ENCODE measurements at regions not wholly inside any gene's neighbourhood (a gene's known extent, or its start where the extent isn't known, plus 50 kb on each side); places are given as distances from the start of the nearest gene placed in this dataset.

DNA sequence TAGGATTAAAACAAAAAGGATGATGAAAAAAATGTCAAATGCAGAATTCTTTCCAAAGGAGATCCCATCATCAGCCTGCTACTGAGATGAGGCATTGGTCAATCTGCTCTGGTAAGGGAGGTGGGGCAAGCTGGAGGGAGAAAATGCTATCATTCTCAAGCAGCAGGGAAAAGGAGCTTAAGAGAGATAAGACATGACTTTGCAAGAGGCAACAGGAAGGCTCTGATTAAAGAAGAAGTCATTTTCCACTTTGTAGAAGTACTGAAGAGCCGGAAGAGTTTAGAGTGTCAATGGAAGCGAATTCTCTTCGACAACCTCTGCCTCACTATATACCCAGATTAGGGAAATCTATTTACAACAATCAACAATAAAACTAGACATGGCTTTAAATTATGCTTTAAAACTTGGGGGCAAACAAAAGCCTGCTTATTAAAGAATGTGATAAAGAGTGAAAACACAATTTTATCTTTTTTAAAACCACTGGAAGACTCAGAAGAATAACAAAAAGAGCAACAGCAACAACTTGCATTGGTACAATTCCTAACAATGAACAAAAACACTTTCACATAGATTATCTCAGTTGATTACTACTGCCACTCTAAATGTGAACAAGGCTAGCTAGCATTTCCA is 81.8 kb upstream of the NANOGP8 start (continued):
- TF ChIP-seq, protein P1, sequence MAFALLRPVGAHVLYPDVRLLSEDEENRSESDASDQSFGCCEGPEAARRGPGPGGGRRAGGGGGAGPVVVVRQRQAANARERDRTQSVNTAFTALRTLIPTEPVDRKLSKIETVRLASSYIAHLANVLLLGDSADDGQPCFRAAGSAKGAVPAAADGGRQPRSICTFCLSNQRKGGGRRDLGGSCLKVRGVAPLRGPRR (CRISPR knock-in tag; IDR thresholded peaks at IDR 0.05): no peak
- TF ChIP-seq, protein P2, sequence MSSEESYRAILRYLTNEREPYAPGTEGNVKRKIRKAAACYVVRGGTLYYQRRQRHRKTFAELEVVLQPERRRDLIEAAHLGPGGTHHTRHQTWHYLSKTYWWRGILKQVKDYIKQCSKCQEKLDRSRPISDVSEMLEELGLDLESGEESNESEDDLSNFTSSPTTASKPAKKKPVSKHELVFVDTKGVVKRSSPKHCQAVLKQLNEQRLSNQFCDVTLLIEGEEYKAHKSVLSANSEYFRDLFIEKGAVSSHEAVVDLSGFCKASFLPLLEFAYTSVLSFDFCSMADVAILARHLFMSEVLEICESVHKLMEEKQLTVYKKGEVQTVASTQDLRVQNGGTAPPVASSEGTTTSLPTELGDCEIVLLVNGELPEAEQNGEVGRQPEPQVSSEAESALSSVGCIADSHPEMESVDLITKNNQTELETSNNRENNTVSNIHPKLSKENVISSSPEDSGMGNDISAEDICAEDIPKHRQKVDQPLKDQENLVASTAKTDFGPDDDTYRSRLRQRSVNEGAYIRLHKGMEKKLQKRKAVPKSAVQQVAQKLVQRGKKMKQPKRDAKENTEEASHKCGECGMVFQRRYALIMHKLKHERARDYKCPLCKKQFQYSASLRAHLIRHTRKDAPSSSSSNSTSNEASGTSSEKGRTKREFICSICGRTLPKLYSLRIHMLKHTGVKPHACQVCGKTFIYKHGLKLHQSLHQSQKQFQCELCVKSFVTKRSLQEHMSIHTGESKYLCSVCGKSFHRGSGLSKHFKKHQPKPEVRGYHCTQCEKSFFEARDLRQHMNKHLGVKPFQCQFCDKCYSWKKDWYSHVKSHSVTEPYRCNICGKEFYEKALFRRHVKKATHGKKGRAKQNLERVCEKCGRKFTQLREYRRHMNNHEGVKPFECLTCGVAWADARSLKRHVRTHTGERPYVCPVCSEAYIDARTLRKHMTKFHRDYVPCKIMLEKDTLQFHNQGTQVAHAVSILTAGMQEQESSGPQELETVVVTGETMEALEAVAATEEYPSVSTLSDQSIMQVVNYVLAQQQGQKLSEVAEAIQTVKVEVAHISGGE (CRISPR knock-in tag; IDR thresholded peaks at IDR 0.05): peak in 1 of 3 experiments; percentile 59; a peak in 1 of 6 replicates
- TF ChIP-seq MECOM (CRISPR knock-in tag; IDR thresholded peaks at IDR 0.05) (peak; percentile 39; the same call in 1 of the 2 replicates), ZNF717 (CRISPR knock-in tag; IDR thresholded peaks at IDR 0.05) (no peak), RB1 (IDR thresholded peaks at IDR 0.05; ENCODE audit: low read depth) (no peak), POLR2AphosphoS5 (IDR thresholded peaks at IDR 0.05; ENCODE audit: control insufficient read depth, insufficient read depth, low read depth, low read length) (peak; percentile 97), POLR2H (tag; IDR thresholded peaks at IDR 0.05; ENCODE audit: low read depth) (no peak), TEAD1 (CRISPR knock-in tag; IDR thresholded peaks at IDR 0.05) (peak in 1 of 2 experiments; percentile 71; a peak in 2 of 4 replicates), GABPA (tag; conservative IDR thresholded peaks at IDR 0.05; ENCODE audit: low read depth) (peak; percentile 44), PTRF (tag; IDR thresholded peaks at IDR 0.05) (no peak), NR4A1 (CRISPR knock-in tag; IDR thresholded peaks at IDR 0.05) (no peak), NR4A1 (tag; IDR thresholded peaks at IDR 0.05) (no peak), RNF2 (IDR thresholded peaks at IDR 0.05) (peak; percentile 76; the same call in 1 of the 2 replicates), NFE2 (IDR thresholded peaks at IDR 0.05; ENCODE audit: low read depth) (peak; percentile 94), ZNF184 (CRISPR knock-in tag; IDR thresholded peaks at IDR 0.05) (no peak), KHSRP (IDR thresholded peaks at IDR 0.05) (peak; percentile 44; the same call in 1 of the 2 replicates), ZEB2 (IDR thresholded peaks at IDR 0.05) (no peak)
- TF ChIP-seq, protein P3, sequence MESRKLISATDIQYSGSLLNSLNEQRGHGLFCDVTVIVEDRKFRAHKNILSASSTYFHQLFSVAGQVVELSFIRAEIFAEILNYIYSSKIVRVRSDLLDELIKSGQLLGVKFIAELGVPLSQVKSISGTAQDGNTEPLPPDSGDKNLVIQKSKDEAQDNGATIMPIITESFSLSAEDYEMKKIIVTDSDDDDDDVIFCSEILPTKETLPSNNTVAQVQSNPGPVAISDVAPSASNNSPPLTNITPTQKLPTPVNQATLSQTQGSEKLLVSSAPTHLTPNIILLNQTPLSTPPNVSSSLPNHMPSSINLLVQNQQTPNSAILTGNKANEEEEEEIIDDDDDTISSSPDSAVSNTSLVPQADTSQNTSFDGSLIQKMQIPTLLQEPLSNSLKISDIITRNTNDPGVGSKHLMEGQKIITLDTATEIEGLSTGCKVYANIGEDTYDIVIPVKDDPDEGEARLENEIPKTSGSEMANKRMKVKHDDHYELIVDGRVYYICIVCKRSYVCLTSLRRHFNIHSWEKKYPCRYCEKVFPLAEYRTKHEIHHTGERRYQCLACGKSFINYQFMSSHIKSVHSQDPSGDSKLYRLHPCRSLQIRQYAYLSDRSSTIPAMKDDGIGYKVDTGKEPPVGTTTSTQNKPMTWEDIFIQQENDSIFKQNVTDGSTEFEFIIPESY (CRISPR knock-in tag; IDR thresholded peaks at IDR 0.05): no peak
- TF ChIP-seq, protein P4, sequence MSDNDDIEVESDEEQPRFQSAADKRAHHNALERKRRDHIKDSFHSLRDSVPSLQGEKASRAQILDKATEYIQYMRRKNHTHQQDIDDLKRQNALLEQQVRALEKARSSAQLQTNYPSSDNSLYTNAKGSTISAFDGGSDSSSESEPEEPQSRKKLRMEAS (CRISPR knock-in tag; IDR thresholded peaks at IDR 0.05): no peak
- TF ChIP-seq, protein P5, sequence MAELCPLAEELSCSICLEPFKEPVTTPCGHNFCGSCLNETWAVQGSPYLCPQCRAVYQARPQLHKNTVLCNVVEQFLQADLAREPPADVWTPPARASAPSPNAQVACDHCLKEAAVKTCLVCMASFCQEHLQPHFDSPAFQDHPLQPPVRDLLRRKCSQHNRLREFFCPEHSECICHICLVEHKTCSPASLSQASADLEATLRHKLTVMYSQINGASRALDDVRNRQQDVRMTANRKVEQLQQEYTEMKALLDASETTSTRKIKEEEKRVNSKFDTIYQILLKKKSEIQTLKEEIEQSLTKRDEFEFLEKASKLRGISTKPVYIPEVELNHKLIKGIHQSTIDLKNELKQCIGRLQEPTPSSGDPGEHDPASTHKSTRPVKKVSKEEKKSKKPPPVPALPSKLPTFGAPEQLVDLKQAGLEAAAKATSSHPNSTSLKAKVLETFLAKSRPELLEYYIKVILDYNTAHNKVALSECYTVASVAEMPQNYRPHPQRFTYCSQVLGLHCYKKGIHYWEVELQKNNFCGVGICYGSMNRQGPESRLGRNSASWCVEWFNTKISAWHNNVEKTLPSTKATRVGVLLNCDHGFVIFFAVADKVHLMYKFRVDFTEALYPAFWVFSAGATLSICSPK (IDR thresholded peaks at IDR 0.05; ENCODE audit: borderline replicate concordance): no peak
